ENCODE measurements at regions not wholly inside any gene's neighbourhood (a gene's known extent, or its start where the extent isn't known, plus 50 kb on each side); places are given as distances from the start of the nearest gene placed in this dataset.

- no peak for DNase-seq
Observed at GRCh38 chr9:28034242-28034641, 461.0 kb upstream of the C9orf72 start.

- DNase-seq, result no peak
Observed at GRCh38 chr9:28037968-28038367, 464.7 kb upstream of the C9orf72 start.

GRCh38 chr9:28045051-28045450, 471.8 kb upstream of the C9orf72 start:
- no peak for DNase-seq

GRCh38 chr9:28050046-28050445, 476.8 kb upstream of the C9orf72 start:
- no peak for DNase-seq

- no peak for DNase-seq
Observed at GRCh38 chr9:28050941-28051340, 477.7 kb upstream of the C9orf72 start.

GRCh38 chr9:28051559-28052503, 478.6 kb upstream of the C9orf72 start:
- DNase-seq, result no peak

- DNase-seq, result no peak
Observed at GRCh38 chr9:28053096-28053777, 480.0 kb upstream of the C9orf72 start.

- DNase-seq, result no peak
Observed at GRCh38 chr9:28056006-28056405, 482.7 kb upstream of the C9orf72 start.

- DNase-seq, result no peak
Observed at GRCh38 chr9:28056466-28056865, 483.2 kb upstream of the C9orf72 start.

GRCh38 chr9:28059192-28059591, 485.9 kb upstream of the C9orf72 start:
- no peak for DNase-seq

GRCh38 chr9:28064241-28064815, 491.0 kb upstream of the C9orf72 start:
- DNase-seq, result no peak

- no peak for DNase-seq
Observed at GRCh38 chr9:28073270-28073669, 500.0 kb upstream of the C9orf72 start.

GRCh38 chr9:28079677-28080076, 506.4 kb upstream of the C9orf72 start:
- DNase-seq, result no peak

GRCh38 chr9:28082671-28083070, 509.4 kb upstream of the C9orf72 start:
- DNase-seq, result no peak

GRCh38 chr9:28086881-28087280, 513.6 kb upstream of the C9orf72 start:
- no peak for DNase-seq

- no peak for DNase-seq
Observed at GRCh38 chr9:28092981-28093936, 520.0 kb upstream of the C9orf72 start.

GRCh38 chr9:28101509-28101908, 528.2 kb upstream of the C9orf72 start:
- no peak for DNase-seq

GRCh38 chr9:28105001-28105400, 531.7 kb upstream of the C9orf72 start:
- DNase-seq, result no peak

- DNase-seq, result no peak
Observed at GRCh38 chr9:28120184-28120583, 546.9 kb upstream of the C9orf72 start.

- no peak for DNase-seq
Observed at GRCh38 chr9:28120626-28121025, 547.3 kb upstream of the C9orf72 start.

- DNase-seq, result no peak
Observed at GRCh38 chr9:28121366-28121765, 548.1 kb upstream of the C9orf72 start.

GRCh38 chr9:28124917-28125316, 551.6 kb upstream of the C9orf72 start:
- no peak for DNase-seq

- DNase-seq, result no peak
Observed at GRCh38 chr9:28127101-28127500, 553.8 kb upstream of the C9orf72 start.
